ENCODE measurements at regions not wholly inside any gene's neighbourhood (a gene's known extent, or its start where the extent isn't known, plus 50 kb on each side); places are given as distances from the start of the nearest gene placed in this dataset.

- ChIA-PET CTCF (no interaction called here), POLR2A (no interaction called here)
- 91% methylated on average over 1 of the region's 1 CpG for WGBS (ENCODE audit: insufficient coverage)
- no peak overlapping the region for H3K4me3 ChIP-seq (ENCODE audit: control insufficient read depth in 1 of 7, extremely low read depth in 1 of 7, insufficient read depth in 4 of 7, low read depth in 2 of 7, low read length in 6 of 7)
- DNase-seq = peak; percentile 3 to 73 (median 71)
- H3K4me1 ChIP-seq (ENCODE audit: control extremely low read depth in 1 of 4, control insufficient read depth in 4 of 4, insufficient read depth in 4 of 4, low read length in 3 of 4) = peaks cover 0 to 3% (median 0%) of the 10 kb centered on the region in 4 experiments
- H3K27ac ChIP-seq (ENCODE audit: insufficient read depth in 1 of 2, low read depth in 1 of 2, low read length in 2 of 2, poor library complexity in 1 of 2, severe bottlenecking in 2 of 2) = no peak overlapping the region
- no peaks in the 10 kb centered on the region for H3K36me3 ChIP-seq (ENCODE audit: control insufficient read depth in 4 of 4, insufficient read depth in 4 of 4, low read length in 3 of 4)
- no peaks in the 10 kb centered on the region for H3K27me3 ChIP-seq (replicated peaks in 2 of 5; ENCODE audit: control insufficient read depth in 4 of 5, insufficient read depth in 5 of 5, low read length in 4 of 5)
- no peaks in the 10 kb centered on the region for H3K9me3 ChIP-seq (ENCODE audit: control extremely low read depth in 1 of 5, control insufficient read depth in 4 of 5, insufficient read depth in 2 of 5, low read depth in 1 of 5, low read length in 4 of 5)
Measured at GRCh38 chr6:146997062-146997461, 207.2 kb upstream of the STXBP5 start.

GRCh38 chr6:146999766-147000165, 204.5 kb upstream of the STXBP5 start:
- no peak overlapping the region for H3K27ac ChIP-seq (ENCODE audit: insufficient read depth in 1 of 2, low read depth in 1 of 2, low read length in 2 of 2, poor library complexity in 1 of 2, severe bottlenecking in 2 of 2)
- H3K9me3 ChIP-seq (ENCODE audit: control extremely low read depth in 1 of 5, control insufficient read depth in 4 of 5, insufficient read depth in 2 of 5, low read depth in 1 of 5, low read length in 4 of 5) = no peaks in the 10 kb centered on the region
- no peaks in the 10 kb centered on the region for H3K27me3 ChIP-seq (replicated peaks in 2 of 5; ENCODE audit: control insufficient read depth in 4 of 5, insufficient read depth in 5 of 5, low read length in 4 of 5)
- ChIA-PET CTCF (interaction anchor here (1.2 kb wide), 1 partner anchor 21 kb away, joined by 4 read pairs; no protein-coding TSS in a partner anchor), POLR2A (no interaction called here)
- H3K4me3 ChIP-seq (ENCODE audit: control insufficient read depth in 1 of 7, extremely low read depth in 1 of 7, insufficient read depth in 4 of 7, low read depth in 2 of 7, low read length in 6 of 7) = no peak overlapping the region
- no peaks in the 10 kb centered on the region for H3K36me3 ChIP-seq (ENCODE audit: control insufficient read depth in 4 of 4, insufficient read depth in 4 of 4, low read length in 3 of 4)
- 100% methylated on average over 5 of the region's 5 CpGs for WGBS (ENCODE audit: insufficient coverage)
- H3K4me1 ChIP-seq (ENCODE audit: control extremely low read depth in 1 of 4, control insufficient read depth in 4 of 4, insufficient read depth in 4 of 4, low read length in 3 of 4) = peaks cover 0 to 3% (median 0%) of the 10 kb centered on the region in 4 experiments
- DNase-seq = no peak

- DNase-seq = peak in 2 of 3 donors; percentile 20 to 34
- Histone ChIP-seq H3K4me1 (ENCODE audit: control extremely low read depth in 1 of 4, control insufficient read depth in 4 of 4, insufficient read depth in 4 of 4, low read length in 3 of 4) (peaks cover 0 to 3% (median 0%) of the 10 kb centered on the region in 4 experiments), H3K9me3 (ENCODE audit: control extremely low read depth in 1 of 5, control insufficient read depth in 4 of 5, insufficient read depth in 2 of 5, low read depth in 1 of 5, low read length in 4 of 5) (no peaks in the 10 kb centered on the region), H3K27me3 (replicated peaks in 2 of 5; ENCODE audit: control insufficient read depth in 4 of 5, insufficient read depth in 5 of 5, low read length in 4 of 5) (no peaks in the 10 kb centered on the region), H3K4me3 (ENCODE audit: control insufficient read depth in 1 of 7, extremely low read depth in 1 of 7, insufficient read depth in 4 of 7, low read depth in 2 of 7, low read length in 6 of 7) (no peak overlapping the region), H3K27ac (ENCODE audit: insufficient read depth in 1 of 2, low read depth in 1 of 2, low read length in 2 of 2, poor library complexity in 1 of 2, severe bottlenecking in 2 of 2) (no peak overlapping the region), H3K36me3 (ENCODE audit: control insufficient read depth in 4 of 4, insufficient read depth in 4 of 4, low read length in 3 of 4) (no peaks in the 10 kb centered on the region)
- ChIA-PET CTCF (interaction anchor here (1.2 kb wide), 1 partner anchor 22 kb away, joined by 4 read pairs; no protein-coding TSS in a partner anchor), POLR2A (no interaction called here)
- 14% methylated on average over 4 of the region's 9 CpGs for WGBS (ENCODE audit: insufficient coverage)
Measured at GRCh38 chr6:147000545-147001488, 203.4 kb upstream of the STXBP5 start.

- H3K27me3 ChIP-seq (replicated peaks in 2 of 5; ENCODE audit: control insufficient read depth in 4 of 5, insufficient read depth in 5 of 5, low read length in 4 of 5) = no peaks in the 10 kb centered on the region
- ChIA-PET CTCF (no interaction called here), POLR2A (no interaction called here)
- H3K36me3 ChIP-seq (ENCODE audit: control insufficient read depth in 4 of 4, insufficient read depth in 4 of 4, low read length in 3 of 4) = no peaks in the 10 kb centered on the region
- H3K27ac ChIP-seq (ENCODE audit: insufficient read depth in 1 of 2, low read depth in 1 of 2, low read length in 2 of 2, poor library complexity in 1 of 2, severe bottlenecking in 2 of 2) = no peak overlapping the region
- WGBS (ENCODE audit: insufficient coverage) = no CpG with 5 or more reads among the region's 1 CpG
- no peaks in the 10 kb centered on the region for H3K9me3 ChIP-seq (ENCODE audit: control extremely low read depth in 1 of 5, control insufficient read depth in 4 of 5, insufficient read depth in 2 of 5, low read depth in 1 of 5, low read length in 4 of 5)
- H3K4me1 ChIP-seq (ENCODE audit: control extremely low read depth in 1 of 4, control insufficient read depth in 4 of 4, insufficient read depth in 4 of 4, low read length in 3 of 4) = peaks cover 0 to 3% (median 0%) of the 10 kb centered on the region in 4 experiments
- no peak overlapping the region for H3K4me3 ChIP-seq (ENCODE audit: control insufficient read depth in 1 of 7, extremely low read depth in 1 of 7, insufficient read depth in 4 of 7, low read depth in 2 of 7, low read length in 6 of 7)
- DNase-seq = no peak
Measured at GRCh38 chr6:147001621-147002020, 202.6 kb upstream of the STXBP5 start.

GRCh38 chr6:147003186-147003585, 201.0 kb upstream of the STXBP5 start:
- ChIA-PET POLR2A (no interaction called here), CTCF (no interaction called here)
- Histone ChIP-seq H3K4me3 (ENCODE audit: control insufficient read depth in 1 of 7, extremely low read depth in 1 of 7, insufficient read depth in 4 of 7, low read depth in 2 of 7, low read length in 6 of 7) (no peak overlapping the region), H3K9me3 (ENCODE audit: control extremely low read depth in 1 of 5, control insufficient read depth in 4 of 5, insufficient read depth in 2 of 5, low read depth in 1 of 5, low read length in 4 of 5) (no peaks in the 10 kb centered on the region), H3K4me1 (ENCODE audit: control extremely low read depth in 1 of 4, control insufficient read depth in 4 of 4, insufficient read depth in 4 of 4, low read length in 3 of 4) (peaks cover 0 to 3% (median 0%) of the 10 kb centered on the region in 4 experiments), H3K27me3 (replicated peaks in 2 of 5; ENCODE audit: control insufficient read depth in 4 of 5, insufficient read depth in 5 of 5, low read length in 4 of 5) (no peaks in the 10 kb centered on the region), H3K27ac (ENCODE audit: insufficient read depth in 1 of 2, low read depth in 1 of 2, low read length in 2 of 2, poor library complexity in 1 of 2, severe bottlenecking in 2 of 2) (no peak overlapping the region), H3K36me3 (ENCODE audit: control insufficient read depth in 4 of 4, insufficient read depth in 4 of 4, low read length in 3 of 4) (no peaks in the 10 kb centered on the region)
- no peak for DNase-seq

GRCh38 chr6:147005499-147005898, 198.7 kb upstream of the STXBP5 start:
- POLR2A ChIA-PET = no interaction called here
- Histone ChIP-seq H3K9me3 (ENCODE audit: control extremely low read depth in 1 of 5, control insufficient read depth in 4 of 5, insufficient read depth in 2 of 5, low read depth in 1 of 5, low read length in 4 of 5) (peaks cover 0 to 4% (median 0%) of the 10 kb centered on the region in 5 experiments), H3K27me3 (replicated peaks in 2 of 5; ENCODE audit: control insufficient read depth in 4 of 5, insufficient read depth in 5 of 5, low read length in 4 of 5) (no peaks in the 10 kb centered on the region), H3K36me3 (ENCODE audit: control insufficient read depth in 4 of 4, insufficient read depth in 4 of 4, low read length in 3 of 4) (no peaks in the 10 kb centered on the region), H3K27ac (ENCODE audit: insufficient read depth in 1 of 2, low read depth in 1 of 2, low read length in 2 of 2, poor library complexity in 1 of 2, severe bottlenecking in 2 of 2) (no peak overlapping the region), H3K4me1 (ENCODE audit: control extremely low read depth in 1 of 4, control insufficient read depth in 4 of 4, insufficient read depth in 4 of 4, low read length in 3 of 4) (peaks cover 0 to 2% (median 0%) of the 10 kb centered on the region in 4 experiments), H3K4me3 (ENCODE audit: control insufficient read depth in 1 of 7, extremely low read depth in 1 of 7, insufficient read depth in 4 of 7, low read depth in 2 of 7, low read length in 6 of 7) (no peak overlapping the region)
- DNase-seq = no peak
- CTCF ChIA-PET = interaction anchor here (1.2 to 1.4 kb wide), 3 partner anchors 10 to 39 kb away, joined by 3 to 5 read pairs (median 3); no protein-coding TSS in a partner anchor

- Histone ChIP-seq H3K27ac (ENCODE audit: insufficient read depth in 1 of 2, low read depth in 1 of 2, low read length in 2 of 2, poor library complexity in 1 of 2, severe bottlenecking in 2 of 2) (no peak overlapping the region), H3K36me3 (ENCODE audit: control insufficient read depth in 4 of 4, insufficient read depth in 4 of 4, low read length in 3 of 4) (no peaks in the 10 kb centered on the region), H3K4me3 (ENCODE audit: control insufficient read depth in 1 of 7, extremely low read depth in 1 of 7, insufficient read depth in 4 of 7, low read depth in 2 of 7, low read length in 6 of 7) (no peak overlapping the region), H3K9me3 (ENCODE audit: control extremely low read depth in 1 of 5, control insufficient read depth in 4 of 5, insufficient read depth in 2 of 5, low read depth in 1 of 5, low read length in 4 of 5) (peaks cover 0 to 4% (median 0%) of the 10 kb centered on the region in 5 experiments), H3K4me1 (ENCODE audit: control extremely low read depth in 1 of 4, control insufficient read depth in 4 of 4, insufficient read depth in 4 of 4, low read length in 3 of 4) (no peaks in the 10 kb centered on the region), H3K27me3 (replicated peaks in 2 of 5; ENCODE audit: control insufficient read depth in 4 of 5, insufficient read depth in 5 of 5, low read length in 4 of 5) (no peaks in the 10 kb centered on the region)
- POLR2A ChIA-PET = no interaction called here
- no peak for DNase-seq
- CTCF ChIA-PET = no interaction called here
Measured at GRCh38 chr6:147007441-147007840, 196.8 kb upstream of the STXBP5 start.

Data from common myeloid progenitor, CD34-positive (primary cell).